H1 (cell line): ENCODE measurements at regions not wholly inside any gene's neighbourhood (a gene's known extent, or its start where the extent isn't known, plus 50 kb on each side); places are given as distances from the start of the nearest gene placed in this dataset.

Experiments used
- CTCF ChIA-PET: fragments of 300-600 bp; sonication (Branson Sonifier 250); formaldehyde crosslinking; loops from one replicate; lab custom pipeline; 2021; ENCODE audit not compliant: partially characterized antibody; lab: Charles Lee
- POLR2A ChIA-PET: fragments of 300-600 bp; sonication (Branson Sonifier 250); formaldehyde crosslinking; loops from one replicate; lab custom pipeline; 2021; ENCODE audit warnings: inconsistent platforms; ENCODE audit not compliant: partially characterized antibody; lab: Charles Lee
- DNase-seq, 2 experiments: peaks; one replicate each; pipeline versions ENCODE4 v3.0.0 to v3.0.0-alpha.2; 2010 to 2022; ENCODE audit warnings: low spot score in 2 of 2, low read depth in 1 of 2, mixed read lengths in 1 of 2
- FAIRE-seq: peaks from 2 replicates; lab custom pipeline; 2011; peaks lifted over from hg19 to GRCh38; lab: Jason Lieb, UNC
- H2AFZ ChIP-seq: 2 replicates; pipeline ENCODE4 v1.8.1; 2012; ENCODE audit warnings: low read length, inconsistent platforms
- H2AK5ac ChIP-seq: 2 replicates; pipeline ENCODE4 v1.6.1; 2013; ENCODE audit warnings: low read depth, low read length
- H2BK120ac ChIP-seq: replicated peaks from 2 replicates; pipeline ENCODE3; 2013; ENCODE audit warnings: low read depth, low read length, inconsistent platforms
- H2BK12ac ChIP-seq: 2 replicates; pipeline ENCODE4 v1.6.1; 2013; ENCODE audit warnings: low read depth, low read length
- H2BK15ac ChIP-seq: 2 replicates; pipeline ENCODE4 v1.6.1; 2013; ENCODE audit warnings: low read length
- H2BK20ac ChIP-seq: 2 replicates; pipeline ENCODE4 v1.6.1; 2013; ENCODE audit warnings: low read length
- H2BK5ac ChIP-seq: 2 replicates; pipeline ENCODE4 v1.6.1; 2013; ENCODE audit warnings: low read depth, low read length
- H3K14ac ChIP-seq: 2 replicates; pipeline ENCODE4 v1.6.1; 2013; ENCODE audit warnings: inconsistent platforms; ENCODE audit not compliant: insufficient read length
- H3K18ac ChIP-seq: 2 replicates; pipeline ENCODE4 v1.6.1; 2013; ENCODE audit warnings: low read length; ENCODE audit errors: extremely low read depth
- H3K23ac ChIP-seq: 2 replicates; pipeline ENCODE4 v1.6.1; 2013; ENCODE audit warnings: inconsistent platforms; ENCODE audit not compliant: insufficient read length
- H3K23me2 ChIP-seq: 2 replicates; pipeline ENCODE4 v1.6.1; 2013; ENCODE audit warnings: low read depth, low read length
- H3K27ac ChIP-seq: 2 replicates; pipeline ENCODE4 v1.6.1; 2011; ENCODE audit warnings: low read depth, low read length, inconsistent platforms
- H3K27me3 ChIP-seq, 4 experiments: replicated peaks in 1 of 4; 1 replicate in 1 of 4; 2 replicates in 3 of 4; pipeline versions ENCODE4 v1.6.1 to v1.8.1; 2011 to 2013; ENCODE audit warnings: low read length in 3 of 4, mild to moderate bottlenecking in 3 of 4, inconsistent platforms in 2 of 4, mixed read lengths in 2 of 4, moderate library complexity in 1 of 4; ENCODE audit not compliant: control insufficient read depth in 3 of 4, insufficient read depth in 3 of 4; ENCODE audit errors: extremely low read depth in 1 of 4
- H3K36me3 ChIP-seq, 4 experiments: 2 replicates each; pipeline versions ENCODE4 v1.6.1 to v1.8.1; 2011 to 2013; ENCODE audit warnings: mild to moderate bottlenecking in 4 of 4, low read length in 3 of 4, moderate library complexity in 2 of 4, control low read depth in 1 of 4, inconsistent platforms in 1 of 4; ENCODE audit not compliant: insufficient read depth in 4 of 4, control insufficient read depth in 2 of 4
- H3K4ac ChIP-seq: replicated peaks from 2 replicates; pipeline ENCODE3; 2013; ENCODE audit warnings: low read length, low read depth, mixed read lengths, inconsistent platforms; ENCODE audit not compliant: insufficient read length
- H3K4me1 ChIP-seq, 4 experiments: replicated peaks in 1 of 4; 1 replicate in 1 of 4; 2 replicates in 3 of 4; pipeline versions ENCODE4 v1.6.1 to v1.8.1; 2011 to 2013; ENCODE audit warnings: low read length in 3 of 4, inconsistent platforms in 2 of 4, mixed read lengths in 1 of 4; ENCODE audit not compliant: insufficient read depth in 4 of 4, control insufficient read depth in 3 of 4
- H3K4me2 ChIP-seq, 2 experiments: 2 replicates each; pipeline versions ENCODE4 v1.6.1 to v1.8.1; 2011 to 2013; ENCODE audit warnings: low read depth in 2 of 2, low read length in 2 of 2, control low read depth in 1 of 2, inconsistent platforms in 1 of 2, mild to moderate bottlenecking in 1 of 2; ENCODE audit not compliant: insufficient read depth in 1 of 2
- H3K4me3 ChIP-seq, 4 experiments: fragments of 200-600, 300-600 bp in 1 of 4; sonication (generic), shearing (Covaris generic), sonication (Bioruptor Twin) in 1 of 4; 2 replicates each; pipeline versions ENCODE4 v1.5.1 to v1.8.1; 2011 to 2016; ENCODE audit warnings: low read length in 4 of 4, low read depth in 3 of 4, control low read depth in 2 of 4, inconsistent platforms in 2 of 4, mild to moderate bottlenecking in 2 of 4, mixed read lengths in 1 of 4, moderate library complexity in 1 of 4; ENCODE audit not compliant: insufficient read depth in 2 of 4; ENCODE audit errors: extremely low read depth in 1 of 4
- H3K56ac ChIP-seq: replicated peaks from 2 replicates; pipeline ENCODE3; 2013; ENCODE audit warnings: low read depth, mild to moderate bottlenecking, mixed read lengths, low read length, inconsistent platforms; ENCODE audit not compliant: insufficient read length
- H3K79me1 ChIP-seq: 2 replicates; pipeline ENCODE4 v1.6.1; 2013; ENCODE audit warnings: low read depth, low read length, control low read depth
- H3K79me2 ChIP-seq, 2 experiments: 2 replicates each; pipeline versions ENCODE4 v1.6.1 to v1.8.1; 2012 to 2013; ENCODE audit warnings: low read length in 2 of 2, mild to moderate bottlenecking in 2 of 2, inconsistent platforms in 1 of 2; ENCODE audit not compliant: insufficient read depth in 2 of 2, control insufficient read depth in 1 of 2
- H3K9ac ChIP-seq, 4 experiments: replicated peaks in 1 of 4; 1 replicate in 1 of 4; 2 replicates in 3 of 4; pipeline versions ENCODE4 v1.6.1 to v1.8.1; 2011 to 2013; ENCODE audit warnings: low read depth in 3 of 4, low read length in 3 of 4, control low read depth in 2 of 4, mild to moderate bottlenecking in 2 of 4, moderate library complexity in 2 of 4, inconsistent platforms in 1 of 4; ENCODE audit errors: extremely low read depth in 1 of 4
- H3K9me3 ChIP-seq, 2 experiments: 2 replicates each; pipeline versions ENCODE4 v1.6.1 to v1.8.1; 2012 to 2013; ENCODE audit warnings: mild to moderate bottlenecking in 2 of 2, moderate library complexity in 2 of 2, control low read depth in 1 of 2, inconsistent platforms in 1 of 2, low read depth in 1 of 2, low read length in 1 of 2, mixed read lengths in 1 of 2; ENCODE audit not compliant: insufficient read depth in 2 of 2
- H4K20me1 ChIP-seq, 2 experiments: replicated peaks in 1 of 2; 2 replicates each; pipeline versions ENCODE3 to v1.8.1; 2011 to 2013; ENCODE audit warnings: inconsistent platforms in 2 of 2, low read length in 2 of 2, mild to moderate bottlenecking in 1 of 2; ENCODE audit not compliant: insufficient read depth in 2 of 2, control insufficient read depth in 1 of 2
- H4K5ac ChIP-seq: 2 replicates; pipeline ENCODE4 v1.6.1; 2013; ENCODE audit warnings: low read length, low read depth, mixed read lengths, inconsistent platforms; ENCODE audit not compliant: insufficient read length
- H4K8ac ChIP-seq: 2 replicates; pipeline ENCODE4 v1.8.0; 2013; ENCODE audit warnings: mild to moderate bottlenecking, moderate library complexity, low read length, inconsistent platforms; ENCODE audit not compliant: insufficient read depth; ENCODE audit errors: extremely low read depth
- H4K91ac ChIP-seq: replicated peaks from 2 replicates; pipeline ENCODE3; 2013; ENCODE audit warnings: low read length, mixed read lengths, inconsistent platforms; ENCODE audit not compliant: insufficient read length
- ATF2 ChIP-seq: IDR thresholded peaks from 2 replicates; pipeline ENCODE4 v1.6.1; 2012; ENCODE audit warnings: low read length, inconsistent platforms
- CBX5 ChIP-seq: fragments of 300-800, 300-1000 bp; sonication (generic); IDR thresholded peaks from 2 replicates; pipeline ENCODE4 v1.7.1; 2016; ENCODE audit warnings: antibody characterized with exemption, low read length, low read depth
- CTCF ChIP-seq, 3 experiments: IDR thresholded peaks; 1 replicate in 2 of 3; 2 replicates in 1 of 3; pipeline versions ENCODE4 v1.5.1 to v1.6.1; 2011; ENCODE audit warnings: low read length in 3 of 3, mild to moderate bottlenecking in 3 of 3, inconsistent platforms in 2 of 3, low read depth in 1 of 3, moderate library complexity in 1 of 3; ENCODE audit not compliant: insufficient read depth in 1 of 3; ENCODE audit errors: control extremely low read depth in 1 of 3
- MAFK ChIP-seq: IDR thresholded peaks from 2 replicates; pipeline ENCODE4 v1.6.1; 2012; ENCODE audit warnings: low read depth, mild to moderate bottlenecking, improper control_type of control experiment, low read length
- RAD21 ChIP-seq, 2 experiments: IDR thresholded peaks in 1 of 2; conservative IDR thresholded peaks in 1 of 2; 2 replicates each; pipeline ENCODE4 v1.6.1; 2011; ENCODE audit warnings: low read depth in 2 of 2, low read length in 2 of 2, improper control_type of control experiment in 1 of 2, inconsistent platforms in 1 of 2, mild to moderate bottlenecking in 1 of 2, moderate library complexity in 1 of 2
- SIRT6 ChIP-seq: IDR thresholded peaks from one replicate; pipeline ENCODE4 v1.7.1; 2012; ENCODE audit warnings: low read length, inconsistent platforms
- TBP ChIP-seq: IDR thresholded peaks from 2 replicates; pipeline ENCODE4 v1.6.1; 2011; ENCODE audit warnings: low read depth, low read length, improper control_type of control experiment
- USF2 ChIP-seq: IDR thresholded peaks from 2 replicates; pipeline ENCODE4 v1.6.1; 2011; ENCODE audit warnings: low read length, improper control_type of control experiment
- WGBS, 2 experiments: shearing (Covaris generic) in 1 of 2; methylation state at CpG; one replicate each; pipeline versions ENCODE4 v1.1.6 to v1.1.7; 2013 to 2015; ENCODE audit warnings: low lambda C conversion rate in 2 of 2, mixed read lengths in 2 of 2, inconsistent platforms in 1 of 2, low coverage in 1 of 2, missing lambda C conversion rate in 1 of 2; ENCODE audit not compliant: insufficient replicate concordance in 2 of 2, insufficient coverage in 1 of 2, insufficient read length in 1 of 2; ENCODE audit errors: extremely low coverage in 1 of 2, missing lambda C conversion rate in 1 of 2; 5-methylcytosine and 5-hydroxymethylcytosine counted together

- Histone ChIP-seq H3K4me3 (no peak overlapping the region), H2AK5ac (no peak overlapping the region), H3K27me3 (peaks cover 0 to 1% (median 0%) of the 10 kb centered on the region in 4 experiments; a peak in 1 of 7 replicates), H2BK120ac (no peak overlapping the region), H3K23me2 (no peaks in the 10 kb centered on the region), H3K36me3 (no peaks in the 10 kb centered on the region), H3K4me1 (peaks cover 0 to 6% (median 4%) of the 10 kb centered on the region in 4 experiments; a peak in 5 of 7 replicates), H3K18ac (no peak overlapping the region), H2BK20ac (no peak overlapping the region), H3K56ac (no peak overlapping the region), H3K9me3 (no peaks in the 10 kb centered on the region), H2AFZ (no peak overlapping the region), H4K20me1 (no peaks in the 10 kb centered on the region), H3K4ac (no peak overlapping the region), H2BK5ac (no peak overlapping the region), H2BK15ac (no peak overlapping the region), H4K5ac (no peak overlapping the region), H3K79me1 (no peaks in the 10 kb centered on the region), H4K8ac (no peak overlapping the region), H3K79me2 (no peaks in the 10 kb centered on the region), H3K14ac (no peak overlapping the region), H4K91ac (no peak overlapping the region), H3K27ac (no peak overlapping the region), H3K4me2 (no peak overlapping the region), H3K9ac (no peak overlapping the region), H2BK12ac (no peak overlapping the region), H3K23ac (no peak overlapping the region)
- CTCF ChIA-PET: interaction anchor here (1.2 to 2.2 kb wide), 4 partner anchors 9 to 127 kb away, joined by 3 to 10 read pairs (median 6); no protein-coding TSS in a partner anchor
- 92% methylated on average over 6 of the region's 6 CpGs; no CpG with 5 or more reads in 1 of the 2 experiments for WGBS, 2 experiments
- FAIRE-seq (no peak), DNase-seq (no peak)
- POLR2A ChIA-PET: interaction anchor here (1.2 kb wide), 1 partner anchor 8 kb away, joined by 4 read pairs; no protein-coding TSS in a partner anchor
- no peak for TF ChIP-seq CTCF (IDR thresholded peaks at IDR 0.05; ENCODE audit: control extremely low read depth in 1 of 3, insufficient read depth in 1 of 3, low read depth in 1 of 3, low read length in 3 of 3)
- TF ChIP-seq USF2: no peak
- TF ChIP-seq SIRT6: no peak
- no peak for TF ChIP-seq ATF2
- TF ChIP-seq MAFK: no peak
- TF ChIP-seq TBP: no peak
- TF ChIP-seq CBX5: no peak
- TF ChIP-seq RAD21 (IDR thresholded peaks at IDR 0.05 in 1 of 2, conservative IDR thresholded peaks at IDR 0.05 in 1 of 2; ENCODE audit: low read depth in 2 of 2, low read length in 2 of 2): no peak
These were observed 284.4 kb upstream of the GJB5 start for GRCh38 chr1:34470401-34470800.
